NT2/D1 (cell line): ENCODE measurements at regions not wholly inside any gene's neighbourhood (a gene's known extent, or its start where the extent isn't known, plus 50 kb on each side); places are given as distances from the start of the nearest gene placed in this dataset.

Experiments
- SUZ12 ChIP-seq: IDR thresholded peaks from 2 replicates; pipeline ENCODE4 v1.6.1; 2011; ENCODE audit not compliant: insufficient read length, insufficient read depth; ENCODE audit errors: extremely low read depth
- YY1 ChIP-seq: IDR thresholded peaks from 2 replicates; pipeline ENCODE4 v1.6.1; 2011; ENCODE audit not compliant: insufficient read length, insufficient read depth

DNA sequence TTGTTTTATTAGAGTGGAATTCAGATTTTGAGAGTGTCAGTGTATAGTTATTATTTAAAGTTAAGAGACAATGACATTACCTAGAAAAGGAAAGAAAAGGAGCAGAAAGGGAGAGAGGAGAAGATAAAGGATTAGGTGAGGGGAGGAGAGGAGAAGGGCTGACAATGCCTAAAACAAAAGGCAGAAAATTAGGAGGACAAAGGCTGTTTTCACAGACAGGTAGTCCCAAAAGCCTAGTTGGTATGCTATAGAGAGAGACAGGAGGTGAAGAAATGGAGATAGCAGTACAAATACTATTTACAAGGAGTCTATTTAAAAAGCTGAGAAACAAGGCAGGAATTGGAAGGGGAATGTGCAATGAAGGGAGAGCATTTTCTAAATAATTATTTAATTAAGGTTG is 409.4 kb upstream of the ADGRB3 start:
- TF ChIP-seq SUZ12 (no peak), YY1 (no peak)
